ENCODE measurements at regions not wholly inside any gene's neighbourhood (a gene's known extent, or its start where the extent isn't known, plus 50 kb on each side); places are given as distances from the start of the nearest gene placed in this dataset.
"Not testable (repeated sequence)": the region's sequence is repeated elsewhere in the genome, so short reads cannot be mapped to it uniquely, and the experiment has no call there.

DNA sequence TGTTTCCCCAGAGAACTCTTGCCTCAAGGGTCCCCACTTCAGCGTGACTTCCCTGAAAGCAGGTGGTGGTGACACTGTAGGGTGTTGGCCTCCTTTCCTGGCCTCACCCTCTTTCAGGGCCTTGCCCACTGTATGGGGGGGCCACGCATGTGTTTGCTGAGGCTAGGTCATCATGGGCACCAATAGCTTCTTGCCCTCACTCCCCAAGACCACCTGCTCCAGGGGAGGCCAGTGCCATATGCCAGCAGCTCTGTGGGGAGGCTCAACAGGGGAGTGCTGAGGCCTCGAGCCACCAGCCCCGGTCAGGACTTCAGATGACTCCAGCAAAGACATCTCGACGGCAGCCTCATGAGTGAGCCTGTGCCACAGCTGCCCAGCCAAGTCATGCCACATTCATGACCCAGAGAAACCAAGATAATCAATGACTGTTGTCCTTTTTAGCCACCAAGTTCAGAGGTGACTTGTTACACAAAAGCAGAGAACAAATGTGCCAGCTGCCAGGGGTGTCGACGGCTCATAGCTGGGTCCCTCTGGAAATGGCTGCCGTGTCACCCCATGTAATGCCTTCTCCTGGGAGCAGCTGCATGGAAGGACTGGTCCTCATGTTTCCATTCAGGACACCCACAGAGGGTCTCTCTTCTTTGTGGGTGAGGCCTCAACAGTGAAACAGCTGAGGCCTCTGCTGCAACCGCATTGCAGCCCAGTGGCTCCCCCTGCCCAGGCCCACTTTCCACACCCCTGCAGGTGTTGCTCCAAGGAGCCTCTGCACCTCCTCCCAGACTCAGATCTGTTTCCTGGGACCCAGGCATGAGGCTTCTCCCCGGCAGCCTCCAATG is 162.2 kb downstream of the LAT start:
- not testable (repeated sequence) for DNase-seq

GRCh38 chr16:29146266-29146665 is 161.4 kb downstream of the LAT start:
- no peak for DNase-seq

DNA sequence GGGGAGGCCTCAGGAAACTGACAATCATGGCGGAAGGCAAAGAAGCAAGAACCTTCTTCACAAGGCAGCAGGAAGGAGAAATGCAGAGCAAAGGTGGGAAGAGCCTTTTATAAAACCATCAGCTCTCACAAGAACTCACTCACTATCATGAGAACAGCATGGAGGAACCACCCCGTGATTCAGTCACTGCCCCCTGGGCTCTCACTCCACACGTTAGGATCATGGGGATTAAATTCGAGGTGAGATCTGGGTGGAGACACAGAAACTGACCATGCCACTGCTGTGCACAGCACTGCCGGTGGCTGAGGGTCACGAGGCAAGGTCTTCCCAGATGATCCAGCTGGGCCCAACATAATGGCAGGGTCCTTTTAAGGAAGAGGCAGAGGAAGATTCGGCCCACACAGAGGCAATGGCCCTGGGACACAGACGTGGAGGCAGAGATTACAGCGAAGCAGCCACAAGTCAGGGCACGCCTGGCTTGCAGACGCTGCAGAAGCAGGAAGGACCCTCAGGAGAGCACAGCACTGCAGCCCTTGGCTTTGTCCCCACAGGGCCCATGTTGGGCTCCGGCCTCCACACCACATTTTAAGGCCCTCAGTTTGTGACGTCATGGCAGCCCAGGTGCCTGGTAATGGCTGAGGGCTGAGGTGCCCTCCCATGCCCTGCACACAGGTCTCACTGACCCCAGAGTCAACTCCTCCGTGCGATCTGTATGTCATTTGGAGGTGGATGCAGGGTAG is 160.8 kb downstream of the LAT start:
- not testable (repeated sequence) for DNase-seq

DNA sequence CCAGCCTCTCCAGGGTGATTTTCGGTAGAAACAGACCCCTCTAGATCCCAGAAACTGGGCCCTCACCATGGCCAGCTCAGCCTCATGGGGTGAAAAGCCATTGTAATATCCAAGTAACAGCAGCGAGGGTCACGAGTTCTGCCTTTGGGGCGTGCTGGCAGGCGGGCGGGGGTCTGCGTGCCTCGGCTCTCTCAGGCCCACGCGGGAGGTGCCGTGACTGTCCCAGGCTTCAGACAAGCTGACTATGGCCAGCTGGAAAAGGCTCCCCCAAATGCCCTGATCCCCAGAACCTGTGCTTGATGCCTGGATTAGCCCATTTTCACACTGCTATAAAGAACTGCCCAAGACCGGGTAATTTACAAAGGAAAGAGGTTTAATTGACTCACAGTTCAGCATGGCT is 160.2 kb downstream of the LAT start:
- not testable (repeated sequence) for DNase-seq

DNA sequence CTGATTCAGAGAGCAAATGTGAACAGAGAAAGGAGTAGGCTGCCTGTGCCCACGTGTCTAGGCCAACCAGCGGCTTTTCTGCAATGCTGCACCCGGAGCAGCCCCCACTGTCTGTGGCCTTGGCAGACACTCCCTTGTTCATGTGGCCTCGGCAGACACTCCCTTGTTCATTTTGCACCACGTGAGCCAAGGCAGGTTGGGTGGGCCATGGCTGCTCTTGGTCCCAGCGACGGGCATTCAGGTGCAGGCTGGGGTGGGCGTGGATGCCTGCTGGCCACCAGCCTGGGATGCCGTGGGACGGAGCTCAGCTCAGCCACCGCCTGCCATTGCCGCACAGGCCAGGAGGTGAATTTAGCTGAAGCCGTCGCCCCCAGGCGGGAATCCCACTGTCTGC is 159.8 kb downstream of the LAT start:
- DNase-seq, result not testable (repeated sequence)

GRCh38 chr16:29143739-29144668 is 159.2 kb downstream of the LAT start:
- not testable (repeated sequence) for DNase-seq

DNA sequence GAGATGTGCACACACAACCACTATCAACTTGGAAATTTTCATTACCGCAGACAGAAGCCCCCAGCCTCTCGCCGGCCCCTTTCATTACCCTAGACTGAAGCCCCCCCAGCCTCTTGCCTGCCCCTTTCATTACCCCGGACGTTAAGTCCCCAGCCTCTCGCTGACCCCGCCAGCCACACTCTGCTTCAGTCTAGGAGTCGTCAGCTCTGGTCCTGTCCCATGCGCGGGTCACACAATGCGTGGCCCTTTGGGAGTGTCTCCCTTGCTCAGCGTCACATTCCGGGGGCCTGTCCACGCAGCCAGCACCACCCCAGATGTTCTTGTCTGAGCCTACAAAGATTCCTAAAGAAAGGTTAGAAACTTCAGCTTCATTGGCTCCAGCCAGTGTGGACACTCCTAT is 157.7 kb downstream of the LAT start:
- DNase-seq, result not testable (repeated sequence)

GRCh38 chr16:29141586-29142324 is 156.9 kb downstream of the LAT start:
- DNase-seq, result no peak

GRCh38 chr16:29141121-29141520 is 156.3 kb downstream of the LAT start:
- not testable (repeated sequence) for DNase-seq

DNA sequence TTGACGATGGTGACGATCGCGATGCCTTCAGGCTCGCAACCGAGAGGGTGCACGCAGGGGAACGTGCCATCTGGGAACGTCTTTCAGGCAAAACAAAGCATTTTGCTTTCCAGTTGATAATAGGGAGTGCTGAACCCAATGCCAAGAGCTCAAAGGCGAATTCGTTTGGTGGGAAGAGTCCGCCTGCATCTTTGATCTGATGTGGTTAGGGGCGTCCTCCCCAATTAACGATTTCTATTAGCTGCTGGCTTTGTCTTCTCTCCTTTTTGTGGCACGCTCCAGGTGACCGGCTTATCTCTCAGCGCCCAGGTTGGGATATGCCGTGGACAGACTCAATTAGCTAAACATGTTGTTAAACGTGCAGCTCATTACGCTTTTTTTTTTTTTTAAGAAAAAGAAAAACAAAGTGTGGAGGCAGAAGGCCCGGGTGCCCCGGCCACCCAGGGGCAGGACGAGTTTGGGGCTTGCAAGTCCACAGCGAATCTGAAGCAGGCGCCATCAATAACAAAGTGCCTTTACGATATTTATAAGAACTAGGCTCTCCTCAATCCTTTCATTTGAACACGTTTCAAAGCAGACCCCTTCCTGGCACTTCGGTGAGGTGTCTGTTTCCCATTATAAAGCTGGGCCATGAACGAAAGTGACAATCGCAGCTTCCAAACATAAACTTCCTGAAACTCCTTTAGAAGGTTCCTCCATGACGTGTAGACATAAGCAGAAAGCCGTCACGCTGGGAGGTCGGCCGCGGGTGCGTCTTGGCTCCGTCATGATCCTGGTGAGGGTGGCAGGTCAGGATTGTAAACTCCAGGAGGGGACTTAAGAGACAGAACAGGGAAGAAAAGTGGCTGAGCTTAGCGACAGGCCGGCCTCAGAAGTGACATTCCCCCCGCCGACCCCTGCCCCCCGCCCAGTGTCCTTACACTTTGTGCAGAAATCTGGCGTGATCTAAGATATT is 155.3 kb downstream of the LAT start:
- DNase-seq, result not testable (repeated sequence)

GRCh38 chr16:29139261-29139802 is 154.5 kb downstream of the LAT start:
- no peak for DNase-seq

DNA sequence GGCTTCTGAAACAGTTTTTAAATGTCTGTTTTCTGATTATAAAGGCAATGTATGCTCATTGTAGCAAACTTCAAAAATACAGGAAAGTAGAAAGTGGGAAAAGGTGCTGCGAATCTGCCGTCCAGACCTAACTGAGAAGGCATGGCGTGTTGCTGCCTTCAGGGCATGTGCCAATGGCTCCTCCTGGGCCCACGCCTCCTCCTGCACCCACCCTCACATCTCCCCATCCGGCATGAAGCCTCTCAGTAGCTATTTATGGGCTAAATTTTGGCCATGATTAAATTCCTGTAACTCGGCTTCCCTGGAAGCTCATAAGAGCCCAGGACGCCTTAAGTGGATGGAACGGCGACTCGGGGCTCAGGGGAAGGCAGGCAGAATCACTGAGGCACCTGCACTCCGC is 153.8 kb downstream of the LAT start:
- DNase-seq, result not testable (repeated sequence)

GRCh38 chr16:29137894-29138662 is 153.2 kb downstream of the LAT start:
- not testable (repeated sequence) for DNase-seq

- DNase-seq, result not testable (repeated sequence)
These were observed 152.6 kb downstream of the LAT start for GRCh38 chr16:29137461-29137860.

DNA sequence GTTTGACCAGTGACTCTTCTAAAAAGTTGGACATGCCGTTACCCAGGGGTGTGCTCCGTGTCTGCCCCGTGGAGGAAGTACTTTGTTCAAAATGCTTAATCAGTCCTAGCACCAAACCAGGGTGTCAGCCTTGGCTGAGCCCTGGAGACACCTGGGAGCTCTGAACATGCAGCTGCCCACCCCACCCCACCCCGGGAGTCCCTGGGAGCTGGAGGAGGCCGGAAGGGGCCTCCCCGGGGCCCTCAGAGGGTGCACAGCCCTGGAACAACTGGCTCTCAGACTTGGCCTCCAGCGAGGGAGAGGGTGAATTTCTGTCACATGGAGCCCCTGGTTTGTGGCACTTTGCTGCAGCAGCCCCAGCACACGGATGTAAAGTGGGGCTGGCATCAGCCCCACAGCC is 152.1 kb downstream of the LAT start:
- DNase-seq, result not testable (repeated sequence)

GRCh38 chr16:29136046-29136696 is 151.3 kb downstream of the LAT start:
- DNase-seq, result not testable (repeated sequence)

GRCh38 chr16:29135098-29135497 is 150.2 kb downstream of the LAT start:
- DNase-seq, result not testable (repeated sequence)

Measured in muscle of arm (tissue), 1 donor.